ENCODE measurements at regions not wholly inside any gene's neighbourhood (a gene's known extent, or its start where the extent isn't known, plus 50 kb on each side); places are given as distances from the start of the nearest gene placed in this dataset.
A peak's percentile ranks its signal among the peaks of the same experiment; 100 is the strongest.

DNA sequence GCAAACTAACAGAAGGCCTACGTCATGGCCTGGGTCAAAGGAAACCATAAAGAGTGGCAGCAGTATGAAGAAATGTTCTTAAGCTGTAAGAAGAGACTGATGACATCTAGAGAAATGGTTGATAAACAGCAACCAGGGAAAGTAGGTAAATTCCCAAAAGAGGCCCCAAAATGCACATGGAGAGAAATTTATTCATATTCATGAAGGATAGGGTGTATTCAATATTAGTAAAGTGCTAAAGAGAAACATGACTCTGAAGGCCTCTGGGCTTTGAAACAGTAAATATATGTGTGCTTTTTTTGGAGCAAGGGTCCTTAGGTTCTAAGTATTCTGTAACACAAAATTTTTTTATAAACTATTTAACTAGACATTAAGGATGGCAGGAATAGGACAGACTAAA lies 149.7 kb upstream of the GRIA1 start:
- DNase-seq (ENCODE audit: low read depth), result no peak
- no peak overlapping the region for H3K4me3 ChIP-seq (ENCODE audit: low read depth, low read length)
- TF ChIP-seq, protein P1, sequence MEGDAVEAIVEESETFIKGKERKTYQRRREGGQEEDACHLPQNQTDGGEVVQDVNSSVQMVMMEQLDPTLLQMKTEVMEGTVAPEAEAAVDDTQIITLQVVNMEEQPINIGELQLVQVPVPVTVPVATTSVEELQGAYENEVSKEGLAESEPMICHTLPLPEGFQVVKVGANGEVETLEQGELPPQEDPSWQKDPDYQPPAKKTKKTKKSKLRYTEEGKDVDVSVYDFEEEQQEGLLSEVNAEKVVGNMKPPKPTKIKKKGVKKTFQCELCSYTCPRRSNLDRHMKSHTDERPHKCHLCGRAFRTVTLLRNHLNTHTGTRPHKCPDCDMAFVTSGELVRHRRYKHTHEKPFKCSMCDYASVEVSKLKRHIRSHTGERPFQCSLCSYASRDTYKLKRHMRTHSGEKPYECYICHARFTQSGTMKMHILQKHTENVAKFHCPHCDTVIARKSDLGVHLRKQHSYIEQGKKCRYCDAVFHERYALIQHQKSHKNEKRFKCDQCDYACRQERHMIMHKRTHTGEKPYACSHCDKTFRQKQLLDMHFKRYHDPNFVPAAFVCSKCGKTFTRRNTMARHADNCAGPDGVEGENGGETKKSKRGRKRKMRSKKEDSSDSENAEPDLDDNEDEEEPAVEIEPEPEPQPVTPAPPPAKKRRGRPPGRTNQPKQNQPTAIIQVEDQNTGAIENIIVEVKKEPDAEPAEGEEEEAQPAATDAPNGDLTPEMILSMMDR (IDR thresholded peaks at IDR 0.05; ENCODE audit: insufficient read depth, low read depth, low read length, missing control alignments), result no peak

DNA sequence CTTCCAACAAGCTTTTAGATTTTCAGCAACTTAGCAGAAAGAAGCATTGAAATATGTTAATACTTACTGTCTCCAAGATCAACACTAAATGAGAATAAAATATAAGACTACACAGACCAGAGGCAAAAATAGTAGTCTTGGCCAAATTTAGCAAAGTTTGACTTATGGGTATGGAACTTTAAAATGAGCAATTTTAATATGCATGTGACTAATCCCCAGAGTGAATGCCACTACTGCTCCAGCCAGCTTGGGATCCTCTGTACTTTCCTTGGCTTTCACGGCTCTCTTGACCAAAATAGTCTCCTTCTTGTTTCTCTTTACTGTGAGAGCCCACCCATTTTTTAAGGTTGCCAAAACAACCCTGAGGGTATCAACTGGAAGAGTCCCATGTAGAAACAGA lies 148.0 kb upstream of the GRIA1 start:
- TF ChIP-seq, protein P1 (IDR thresholded peaks at IDR 0.05; ENCODE audit: insufficient read depth, low read depth, low read length, missing control alignments), result no peak
- H3K4me3 ChIP-seq (ENCODE audit: low read depth, low read length), result no peak overlapping the region
- no peak for DNase-seq (ENCODE audit: low read depth)

DNA sequence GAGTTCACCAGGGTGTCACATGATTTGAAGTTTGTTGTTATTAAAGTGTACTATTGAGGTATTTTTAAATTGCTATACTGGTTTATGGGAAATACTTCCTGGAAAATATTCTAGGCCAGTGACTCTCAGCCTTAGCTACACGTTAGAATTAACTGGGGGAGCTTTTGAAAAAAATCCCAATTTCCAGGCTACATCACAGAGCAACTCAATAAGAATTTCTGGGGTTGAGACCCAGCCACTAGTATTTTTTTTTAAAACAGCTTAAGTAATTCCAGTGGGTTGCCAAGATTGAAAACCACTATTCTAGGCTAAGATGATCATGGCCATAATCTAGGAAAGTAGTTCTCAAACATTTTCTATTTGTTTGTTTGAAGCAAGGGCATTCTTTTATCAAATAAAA lies 142.9 kb upstream of the GRIA1 start:
- no peak overlapping the region for H3K4me3 ChIP-seq (ENCODE audit: low read depth, low read length)
- no peak for DNase-seq (ENCODE audit: low read depth)
- TF ChIP-seq, protein P1 (IDR thresholded peaks at IDR 0.05; ENCODE audit: insufficient read depth, low read depth, low read length, missing control alignments), result no peak

DNA sequence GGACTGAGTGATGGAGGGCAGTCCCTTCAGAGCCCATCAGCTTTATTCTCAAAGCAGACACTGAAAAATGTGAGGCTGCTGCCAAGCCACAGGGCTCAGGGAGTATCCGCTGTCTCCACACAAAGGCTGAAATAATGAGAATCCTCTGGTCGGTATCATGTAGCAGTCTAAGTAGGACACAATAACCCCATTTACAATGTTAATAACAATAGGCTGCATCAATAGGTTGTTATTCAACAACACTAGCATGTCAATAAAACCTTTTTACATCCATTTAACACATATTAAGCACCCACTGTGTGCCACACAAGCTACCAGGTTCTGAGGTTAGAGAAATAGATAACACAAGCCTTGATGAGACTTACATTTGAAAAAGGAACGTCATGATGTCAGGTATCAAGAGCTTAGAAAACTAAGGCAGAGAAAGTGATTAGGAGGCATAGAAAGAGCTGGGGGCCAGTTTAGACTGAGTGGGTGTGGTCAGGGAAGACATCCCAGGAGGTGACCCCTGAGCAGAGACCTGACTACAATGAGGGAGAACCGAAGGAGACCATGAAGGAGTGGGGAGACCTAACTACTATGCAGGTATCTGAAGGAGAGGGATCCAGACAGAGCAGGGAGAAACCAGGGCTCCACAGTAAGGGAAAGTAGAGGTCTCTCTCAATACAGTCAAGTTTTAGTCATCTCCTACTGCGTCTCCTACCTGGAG lies 140.1 kb upstream of the GRIA1 start:
- DNase-seq (ENCODE audit: low read depth), result no peak
- H3K4me3 ChIP-seq (ENCODE audit: low read depth, low read length), result no peak overlapping the region
- TF ChIP-seq, protein P1 (IDR thresholded peaks at IDR 0.05; ENCODE audit: insufficient read depth, low read depth, low read length, missing control alignments), result no peak

DNA sequence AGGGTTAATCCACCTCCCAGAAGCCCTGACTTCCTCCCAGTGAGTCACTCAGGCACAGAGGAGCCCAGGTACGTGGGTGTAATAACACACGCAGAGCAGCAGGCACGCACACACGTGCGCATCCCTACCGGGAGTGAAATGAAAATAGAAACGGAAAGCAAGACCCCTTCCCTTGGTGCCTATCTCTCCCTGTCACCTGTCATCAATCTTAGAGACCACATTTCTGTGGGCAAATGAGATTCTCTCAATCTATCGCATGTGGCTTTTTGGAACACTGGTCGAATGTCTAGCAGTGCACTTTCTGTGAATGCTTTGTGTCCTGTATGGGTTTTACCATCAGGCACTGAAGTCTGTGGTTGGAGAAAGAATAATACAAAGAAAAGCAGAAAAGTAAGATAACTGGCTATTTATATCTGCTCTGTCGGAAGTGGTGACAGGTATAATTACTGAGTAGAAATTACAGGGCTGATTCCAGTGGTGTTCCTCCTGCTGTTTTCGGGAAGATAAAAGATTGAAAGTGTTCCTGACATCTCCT lies 137.7 kb upstream of the GRIA1 start:
- peak overlapping the region; percentile 4 for H3K4me3 ChIP-seq (ENCODE audit: low read depth, low read length)
- peak; percentile 51 for DNase-seq (ENCODE audit: low read depth)
- TF ChIP-seq, protein P1 (IDR thresholded peaks at IDR 0.05; ENCODE audit: insufficient read depth, low read depth, low read length, missing control alignments), result no peak

DNA sequence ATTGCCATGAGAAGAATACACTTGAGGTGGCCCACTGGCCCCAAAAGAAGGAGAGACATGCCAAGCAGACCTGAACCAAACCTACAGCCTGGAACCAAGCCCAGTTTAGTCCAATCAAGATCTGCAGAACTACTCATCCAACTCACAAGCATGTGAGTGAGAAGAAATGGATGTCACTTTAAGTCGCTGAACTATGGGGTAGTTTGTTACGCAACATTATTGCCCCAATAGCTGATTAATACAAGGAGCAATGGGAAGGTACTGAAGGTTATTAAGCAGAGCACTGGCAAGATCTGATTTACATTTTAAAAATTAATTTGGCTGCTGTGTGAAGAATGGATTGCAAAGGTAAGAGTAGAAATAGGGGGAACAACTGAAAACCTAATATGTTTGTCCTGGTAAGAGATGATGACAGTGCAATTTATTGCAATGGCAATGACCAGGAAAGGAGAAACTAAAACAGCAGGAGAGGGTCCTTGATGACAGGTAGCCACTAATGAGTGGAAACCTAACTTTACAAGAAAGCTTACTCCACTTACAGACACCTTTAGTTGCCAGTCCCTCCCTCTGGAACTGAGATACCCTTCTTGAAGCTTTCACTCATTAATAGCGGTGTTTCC lies 132.9 kb upstream of the GRIA1 start:
- no peak overlapping the region for H3K4me3 ChIP-seq (ENCODE audit: low read depth, low read length)
- DNase-seq (ENCODE audit: low read depth), result no peak
- TF ChIP-seq, protein P1 (IDR thresholded peaks at IDR 0.05; ENCODE audit: insufficient read depth, low read depth, low read length, missing control alignments), result no peak

Measured in GM12865 (cell line).